ENCODE measurements at regions not wholly inside any gene's neighbourhood (a gene's known extent, or its start where the extent isn't known, plus 50 kb on each side); places are given as distances from the start of the nearest gene placed in this dataset.

- Histone ChIP-seq H3K36me3 (ENCODE audit: insufficient read depth, low read length) (no peaks in the 10 kb centered on the region), H3K27ac (ENCODE audit: low read depth, low read length) (no peak overlapping the region), H3K4me1 (ENCODE audit: insufficient read depth, low read length) (no peaks in the 10 kb centered on the region), H3K27me3 (ENCODE audit: insufficient read depth, low read length) (no peaks in the 10 kb centered on the region), H3K9ac (ENCODE audit: low read depth, low read length) (no peak overlapping the region), H3K4me3 (ENCODE audit: low read length) (no peak overlapping the region), H3K9me3 (ENCODE audit: insufficient read depth, low read depth, low read length) (no peaks in the 10 kb centered on the region)
- 90% methylated on average over 7 of the region's 7 CpGs for WGBS
Measured at GRCh38 chr10:128375171-128375570, 248.9 kb upstream of the MKI67 start.

DNA sequence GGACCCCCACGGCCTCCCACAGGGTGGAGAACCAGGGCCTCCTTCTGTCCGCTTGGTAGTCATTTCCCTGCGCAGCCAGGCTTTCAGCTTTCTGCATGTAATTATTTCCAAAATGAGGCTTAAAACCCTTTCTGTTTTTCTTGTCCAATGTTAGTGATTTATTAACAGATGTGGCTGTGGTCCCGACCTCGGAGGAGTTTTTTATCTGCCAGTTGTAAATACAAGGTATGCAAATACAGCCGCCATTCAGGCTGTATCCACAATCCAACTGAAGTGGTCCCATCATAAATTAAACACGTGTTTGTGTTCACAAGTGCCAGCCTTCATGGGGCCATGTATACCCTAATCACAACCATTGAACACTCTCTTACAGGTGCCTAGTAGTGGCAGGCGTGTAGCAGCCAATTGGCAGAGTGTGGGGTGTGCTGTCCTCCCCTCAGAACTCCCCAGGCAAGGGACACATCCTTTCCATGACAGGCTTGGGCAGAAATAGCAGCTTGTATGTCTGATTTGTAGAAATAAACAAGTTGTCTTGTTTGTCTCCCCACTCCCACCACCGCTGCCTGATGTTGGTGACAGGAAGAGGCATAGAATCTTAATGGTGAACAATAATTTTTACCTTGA, 251.3 kb upstream of the MKI67 start:
- Histone ChIP-seq H3K4me1 (ENCODE audit: insufficient read depth, low read length) (no peaks in the 10 kb centered on the region), H3K36me3 (ENCODE audit: insufficient read depth, low read length) (no peaks in the 10 kb centered on the region), H3K9ac (ENCODE audit: low read depth, low read length) (no peak overlapping the region), H3K4me3 (ENCODE audit: low read length) (no peak overlapping the region), H3K27me3 (ENCODE audit: insufficient read depth, low read length) (no peaks in the 10 kb centered on the region), H3K27ac (ENCODE audit: low read depth, low read length) (no peak overlapping the region), H3K9me3 (ENCODE audit: insufficient read depth, low read depth, low read length) (no peaks in the 10 kb centered on the region)
- WGBS = 97% methylated on average over 9 of the region's 9 CpGs

- no peaks in the 10 kb centered on the region for H3K36me3 ChIP-seq (ENCODE audit: insufficient read depth, low read length)
- H3K4me3 ChIP-seq (ENCODE audit: low read length) = no peak overlapping the region
- no peak overlapping the region for H3K9ac ChIP-seq (ENCODE audit: low read depth, low read length)
- no peaks in the 10 kb centered on the region for H3K9me3 ChIP-seq (ENCODE audit: insufficient read depth, low read depth, low read length)
- no peak overlapping the region for H3K27ac ChIP-seq (ENCODE audit: low read depth, low read length)
- no peaks in the 10 kb centered on the region for H3K27me3 ChIP-seq (ENCODE audit: insufficient read depth, low read length)
- 87% methylated on average over 3 of the region's 3 CpGs for WGBS
- no peaks in the 10 kb centered on the region for H3K4me1 ChIP-seq (ENCODE audit: insufficient read depth, low read length)
Measured at GRCh38 chr10:128377988-128378387, 251.8 kb upstream of the MKI67 start.

GRCh38 chr10:128380946-128381345, 254.7 kb upstream of the MKI67 start:
- no peaks in the 10 kb centered on the region for H3K27me3 ChIP-seq (ENCODE audit: insufficient read depth, low read length)
- H3K9me3 ChIP-seq (ENCODE audit: insufficient read depth, low read depth, low read length) = no peaks in the 10 kb centered on the region
- H3K4me3 ChIP-seq (ENCODE audit: low read length) = no peak overlapping the region
- no peaks in the 10 kb centered on the region for H3K4me1 ChIP-seq (ENCODE audit: insufficient read depth, low read length)
- H3K27ac ChIP-seq (ENCODE audit: low read depth, low read length) = no peak overlapping the region
- no peak overlapping the region for H3K9ac ChIP-seq (ENCODE audit: low read depth, low read length)
- H3K36me3 ChIP-seq (ENCODE audit: insufficient read depth, low read length) = no peaks in the 10 kb centered on the region
- 98% methylated on average over 4 of the region's 4 CpGs for WGBS

DNA sequence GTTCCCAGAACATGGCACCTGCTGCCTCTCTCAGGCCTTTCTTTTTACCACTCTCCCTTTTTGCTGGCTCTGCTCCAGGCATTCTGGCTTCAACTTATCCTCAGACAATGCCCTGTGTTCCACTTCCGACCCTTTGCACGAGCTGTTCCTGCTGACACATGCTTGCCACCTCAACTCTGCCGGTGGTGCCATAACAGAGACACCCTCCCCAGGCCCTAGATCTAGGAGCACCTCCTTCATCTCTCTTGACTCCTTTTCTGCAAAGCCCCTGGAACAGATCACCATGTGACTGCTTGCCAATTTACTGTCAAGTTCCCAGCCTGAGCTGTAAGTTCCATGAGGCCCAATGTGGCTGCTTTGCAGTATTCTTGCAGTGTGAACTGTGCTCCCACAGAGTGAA, 256.0 kb upstream of the MKI67 start:
- H3K4me3 ChIP-seq (ENCODE audit: low read length) = no peak overlapping the region

DNA sequence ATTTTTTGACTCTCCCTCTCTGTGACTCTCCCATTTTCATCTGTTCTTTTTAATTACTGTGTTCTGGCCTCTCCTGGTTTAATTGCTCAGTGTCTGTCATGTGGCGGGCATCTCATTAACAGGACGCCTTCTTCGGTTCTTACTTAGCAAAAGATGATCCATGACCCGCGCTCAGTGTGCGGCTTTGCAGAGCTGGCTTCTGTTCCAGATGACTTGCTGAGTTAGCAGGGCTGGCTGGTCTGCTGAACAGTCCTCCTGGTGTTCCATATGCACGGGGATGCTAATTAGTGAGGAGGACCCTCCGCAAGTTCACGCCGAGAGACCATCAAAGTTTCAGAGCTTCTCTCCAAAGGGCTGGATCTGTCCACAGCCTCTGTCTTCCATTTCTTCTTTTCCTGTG, 258.6 kb upstream of the MKI67 start:
- no peaks in the 10 kb centered on the region for H3K36me3 ChIP-seq (ENCODE audit: insufficient read depth, low read length)
- 94% methylated on average over 10 of the region's 10 CpGs for WGBS
- H3K9me3 ChIP-seq (ENCODE audit: insufficient read depth, low read depth, low read length) = no peaks in the 10 kb centered on the region
- H3K4me3 ChIP-seq (ENCODE audit: low read length) = no peak overlapping the region
- no peak overlapping the region for H3K27ac ChIP-seq (ENCODE audit: low read depth, low read length)
- no peaks in the 10 kb centered on the region for H3K27me3 ChIP-seq (ENCODE audit: insufficient read depth, low read length)
- no peak overlapping the region for H3K9ac ChIP-seq (ENCODE audit: low read depth, low read length)
- H3K4me1 ChIP-seq (ENCODE audit: insufficient read depth, low read length) = no peaks in the 10 kb centered on the region

More for the DNA sequence above, 256.0 kb upstream of the MKI67 start:
- Histone ChIP-seq H3K9ac (ENCODE audit: low read depth, low read length) (no peak overlapping the region), H3K27me3 (ENCODE audit: insufficient read depth, low read length) (no peaks in the 10 kb centered on the region), H3K36me3 (ENCODE audit: insufficient read depth, low read length) (no peaks in the 10 kb centered on the region), H3K9me3 (ENCODE audit: insufficient read depth, low read depth, low read length) (no peaks in the 10 kb centered on the region), H3K4me1 (ENCODE audit: insufficient read depth, low read length) (no peaks in the 10 kb centered on the region), H3K27ac (ENCODE audit: low read depth, low read length) (no peak overlapping the region)
- 87% methylated on average over 3 of the region's 3 CpGs for WGBS

GRCh38 chr10:128386231-128386630, 260.0 kb upstream of the MKI67 start:
- no peaks in the 10 kb centered on the region for H3K9me3 ChIP-seq (ENCODE audit: insufficient read depth, low read depth, low read length)
- H3K4me1 ChIP-seq (ENCODE audit: insufficient read depth, low read length) = no peaks in the 10 kb centered on the region
- H3K27me3 ChIP-seq (ENCODE audit: insufficient read depth, low read length) = no peaks in the 10 kb centered on the region
- H3K36me3 ChIP-seq (ENCODE audit: insufficient read depth, low read length) = no peaks in the 10 kb centered on the region
- no peak overlapping the region for H3K4me3 ChIP-seq (ENCODE audit: low read length)
- no peak overlapping the region for H3K9ac ChIP-seq (ENCODE audit: low read depth, low read length)
- 93% methylated on average over 7 of the region's 7 CpGs for WGBS
- H3K27ac ChIP-seq (ENCODE audit: low read depth, low read length) = no peak overlapping the region

DNA sequence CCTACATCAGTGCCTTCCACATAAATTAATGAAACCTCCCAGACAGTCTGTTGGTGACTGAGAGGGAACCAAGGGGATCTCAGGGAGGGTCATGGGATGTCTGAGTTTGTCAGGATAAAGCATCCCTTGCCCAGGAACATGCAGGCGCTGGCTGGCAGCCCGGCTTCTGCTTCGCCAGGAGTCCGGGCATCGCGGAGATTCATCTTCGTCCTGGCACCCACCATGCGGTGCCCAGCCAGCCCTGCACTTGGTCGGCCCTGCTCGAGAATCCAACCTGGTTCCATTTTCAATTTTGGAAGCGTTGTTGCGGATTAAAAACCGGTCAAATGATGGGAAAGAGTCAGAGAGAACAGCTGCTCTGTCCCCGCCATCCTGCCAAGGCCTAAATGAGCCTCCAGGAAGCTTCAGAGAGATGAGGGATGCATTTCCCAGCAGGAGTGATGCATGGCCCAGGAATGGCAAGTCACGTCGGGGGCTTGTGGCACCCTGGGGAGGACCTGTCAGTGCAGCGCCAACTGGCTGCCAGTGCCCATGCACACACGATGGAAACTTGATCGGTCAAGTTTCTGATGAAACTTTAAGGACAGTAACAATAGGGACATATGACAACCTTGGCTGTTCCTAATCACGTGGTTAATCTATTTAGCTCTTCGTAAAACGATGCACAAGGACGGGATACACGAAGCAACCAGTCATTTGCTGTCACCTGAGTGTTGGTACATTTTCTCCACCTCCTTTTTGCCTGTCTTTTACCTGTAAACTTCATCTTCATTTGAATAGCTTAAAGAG, 260.8 kb upstream of the MKI67 start:
- Histone ChIP-seq H3K36me3 (ENCODE audit: insufficient read depth, low read length) (no peaks in the 10 kb centered on the region), H3K4me3 (ENCODE audit: low read length) (no peak overlapping the region), H3K4me1 (ENCODE audit: insufficient read depth, low read length) (no peaks in the 10 kb centered on the region), H3K27ac (ENCODE audit: low read depth, low read length) (no peak overlapping the region), H3K27me3 (ENCODE audit: insufficient read depth, low read length) (no peaks in the 10 kb centered on the region), H3K9me3 (ENCODE audit: insufficient read depth, low read depth, low read length) (no peaks in the 10 kb centered on the region), H3K9ac (ENCODE audit: low read depth, low read length) (no peak overlapping the region)
- WGBS = 92% methylated on average over 24 of the region's 24 CpGs

DNA sequence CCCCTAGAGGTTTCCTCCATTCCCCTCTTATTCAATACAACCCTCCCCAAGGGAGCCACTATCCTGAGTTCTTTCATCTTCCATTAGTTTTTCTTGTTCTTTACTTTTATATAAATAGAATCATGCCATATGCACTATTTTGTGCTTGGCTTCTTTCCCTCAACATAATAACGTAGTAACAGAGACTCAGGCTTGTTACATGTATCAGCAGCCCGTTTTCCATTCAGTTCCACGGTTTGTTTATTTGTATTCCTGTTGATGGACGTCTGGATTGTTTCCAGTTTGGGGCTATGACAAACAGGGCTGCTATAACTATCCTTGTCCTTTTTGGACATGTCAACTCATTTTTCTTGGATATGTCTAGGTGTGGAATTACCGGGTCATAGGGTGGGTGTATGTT, 264.4 kb upstream of the MKI67 start:
- Histone ChIP-seq H3K4me3 (ENCODE audit: low read length) (no peak overlapping the region), H3K27ac (ENCODE audit: low read depth, low read length) (no peak overlapping the region), H3K4me1 (ENCODE audit: insufficient read depth, low read length) (no peaks in the 10 kb centered on the region), H3K27me3 (ENCODE audit: insufficient read depth, low read length) (no peaks in the 10 kb centered on the region), H3K9me3 (ENCODE audit: insufficient read depth, low read depth, low read length) (no peaks in the 10 kb centered on the region), H3K9ac (ENCODE audit: low read depth, low read length) (no peak overlapping the region), H3K36me3 (ENCODE audit: insufficient read depth, low read length) (no peaks in the 10 kb centered on the region)
- WGBS = 97% methylated on average over 5 of the region's 5 CpGs

- H3K4me3 ChIP-seq (ENCODE audit: low read length) = no peak overlapping the region
- H3K9me3 ChIP-seq (ENCODE audit: insufficient read depth, low read depth, low read length) = no peaks in the 10 kb centered on the region
- H3K4me1 ChIP-seq (ENCODE audit: insufficient read depth, low read length) = no peaks in the 10 kb centered on the region
- no peaks in the 10 kb centered on the region for H3K36me3 ChIP-seq (ENCODE audit: insufficient read depth, low read length)
- 82% methylated on average over 3 of the region's 4 CpGs for WGBS
- H3K9ac ChIP-seq (ENCODE audit: low read depth, low read length) = no peak overlapping the region
- no peaks in the 10 kb centered on the region for H3K27me3 ChIP-seq (ENCODE audit: insufficient read depth, low read length)
- H3K27ac ChIP-seq (ENCODE audit: low read depth, low read length) = no peak overlapping the region
Measured at GRCh38 chr10:128393546-128393945, 267.3 kb upstream of the MKI67 start.

DNA sequence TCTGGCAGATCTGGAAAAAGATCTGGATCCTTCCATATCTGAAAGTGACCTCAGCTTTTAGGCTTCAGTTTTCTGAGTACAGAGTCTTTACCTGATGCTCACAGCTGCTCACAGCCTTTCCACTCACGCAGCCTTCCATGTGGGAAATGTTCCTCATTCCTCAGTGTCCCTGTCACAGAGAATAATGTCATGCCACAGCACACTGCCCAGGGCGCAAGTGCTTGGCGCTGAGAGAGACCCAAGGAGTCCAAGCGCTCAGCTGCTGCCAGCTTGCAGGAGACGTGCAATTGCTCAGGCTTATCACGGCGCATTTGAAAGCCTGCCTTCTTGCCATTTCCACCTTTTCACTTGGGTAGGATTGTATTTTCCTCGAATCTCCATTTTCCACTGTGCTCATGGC, 271.9 kb upstream of the MKI67 start:
- no peaks in the 10 kb centered on the region for H3K36me3 ChIP-seq (ENCODE audit: insufficient read depth, low read length)
- H3K4me1 ChIP-seq (ENCODE audit: insufficient read depth, low read length) = no peaks in the 10 kb centered on the region
- H3K27ac ChIP-seq (ENCODE audit: low read depth, low read length) = no peak overlapping the region
- no peaks in the 10 kb centered on the region for H3K27me3 ChIP-seq (ENCODE audit: insufficient read depth, low read length)
- H3K4me3 ChIP-seq (ENCODE audit: low read length) = no peak overlapping the region
- H3K9me3 ChIP-seq (ENCODE audit: insufficient read depth, low read depth, low read length) = no peaks in the 10 kb centered on the region
- 96% methylated on average over 8 of the region's 8 CpGs for WGBS
- no peak overlapping the region for H3K9ac ChIP-seq (ENCODE audit: low read depth, low read length)
